GM18517 (cell line): ENCODE measurements at regions not wholly inside any gene's neighbourhood (a gene's known extent, or its start where the extent isn't known, plus 50 kb on each side); places are given as distances from the start of the nearest gene placed in this dataset.
"Not testable (repeated sequence)": the region's sequence is repeated elsewhere in the genome, so short reads cannot be mapped to it uniquely, and the experiment has no call there.

Experiments used
- ATAC-seq: cut with Tn5 transposase; IDR thresholded peaks from one replicate; pipeline ENCODE4 v1.9.1; 2021; ENCODE audit warnings: mild to moderate bottlenecking, moderate library complexity; ENCODE audit not compliant: unreplicated experiment

- peak; percentile 83 for ATAC-seq
These were observed 159.4 kb downstream of the POTEB start for GRCh38 chr15:21718108-21718507.

DNA sequence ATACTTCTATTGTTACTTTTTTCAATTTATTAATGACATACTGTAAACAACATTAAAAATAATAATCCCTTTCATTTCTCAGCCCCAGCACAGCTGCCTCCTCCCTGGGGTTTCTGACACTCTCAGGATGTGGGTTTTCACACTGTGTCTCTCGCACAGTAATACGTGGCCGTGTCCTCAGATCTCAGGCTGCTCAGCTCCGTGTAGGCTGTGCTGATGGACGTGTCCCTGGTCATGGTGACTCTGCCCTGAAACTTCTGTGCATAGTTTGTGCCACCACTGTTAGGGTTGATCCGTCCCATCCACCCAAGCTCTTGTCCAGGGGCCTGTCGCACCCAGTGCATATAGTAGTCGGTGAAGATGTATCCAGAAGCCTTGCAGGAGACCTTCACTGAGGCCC lies 159.9 kb downstream of the POTEB start:
- ATAC-seq: peak; percentile 41

DNA sequence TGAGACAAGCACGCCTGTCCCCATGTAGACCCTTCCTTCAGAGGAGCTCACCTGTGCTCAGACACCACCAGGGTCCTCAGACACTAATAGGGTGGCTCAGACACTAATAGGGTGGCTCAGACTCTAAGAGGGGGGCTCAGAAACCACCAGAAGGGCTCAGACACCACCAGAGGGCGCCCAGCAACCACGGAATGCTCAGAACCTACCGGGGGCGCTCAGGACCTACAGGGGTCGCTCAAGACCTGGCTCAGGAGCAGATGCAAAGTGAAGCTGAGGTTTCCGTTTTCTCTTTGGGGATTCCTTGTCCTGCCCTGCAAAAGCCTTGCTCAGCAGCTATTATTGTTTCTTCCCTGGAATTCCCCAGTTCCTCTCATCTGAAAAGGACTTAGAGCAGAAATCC lies 172.1 kb downstream of the POTEB start:
- not testable (repeated sequence) for ATAC-seq

DNA sequence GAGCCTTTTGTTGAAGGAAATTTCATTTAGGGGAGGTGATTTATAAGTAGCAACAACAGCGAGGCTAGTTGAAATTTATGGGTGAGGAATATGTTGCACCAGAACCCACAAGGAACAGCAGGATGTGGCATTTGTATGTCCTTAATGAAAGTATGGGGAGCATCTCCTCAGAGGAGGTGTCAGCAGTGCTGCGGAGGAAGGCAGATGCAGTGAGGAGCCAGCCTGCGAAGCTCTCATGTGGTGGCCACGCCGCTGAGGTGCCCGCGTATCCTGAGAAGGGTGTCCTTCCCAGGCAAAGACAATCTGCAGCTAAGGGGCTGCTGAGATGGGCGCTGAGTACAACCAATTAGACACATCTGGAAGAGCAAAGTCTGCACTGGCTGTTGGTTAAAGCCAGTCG lies 178.9 kb downstream of the POTEB start:
- ATAC-seq: not testable (repeated sequence)

- not testable (repeated sequence) for ATAC-seq
These were observed 182.4 kb downstream of the POTEB start for GRCh38 chr15:21695089-21695488.

DNA sequence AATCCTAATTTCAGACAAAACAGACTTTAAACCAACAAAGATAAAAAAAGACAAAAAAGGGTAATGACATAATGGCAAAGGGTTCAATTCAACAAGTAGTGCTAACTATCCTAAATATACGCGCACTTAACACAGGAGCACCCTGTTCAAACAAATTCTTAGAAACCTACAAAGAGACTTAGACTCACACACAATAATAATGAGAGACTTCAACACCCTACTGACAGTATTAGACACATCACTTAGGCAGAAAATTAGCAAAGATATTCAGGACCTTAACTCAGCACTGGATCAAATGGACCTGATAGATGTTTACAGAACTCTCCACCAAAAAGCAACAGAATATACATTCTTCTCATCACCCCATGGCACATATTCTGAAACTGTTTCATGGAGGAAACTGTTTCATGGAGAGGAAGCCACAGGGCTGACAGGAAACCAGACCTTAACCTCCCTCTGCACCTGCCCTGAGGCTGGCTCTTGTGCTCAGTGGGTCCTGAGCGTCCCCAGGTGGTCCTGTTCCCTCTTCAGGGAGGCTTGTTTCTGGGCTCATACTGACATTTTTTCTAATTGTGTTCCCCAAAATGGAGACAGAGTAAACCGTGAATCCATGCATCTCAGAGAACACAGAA lies 184.9 kb downstream of the POTEB start:
- not testable (repeated sequence) for ATAC-seq

DNA sequence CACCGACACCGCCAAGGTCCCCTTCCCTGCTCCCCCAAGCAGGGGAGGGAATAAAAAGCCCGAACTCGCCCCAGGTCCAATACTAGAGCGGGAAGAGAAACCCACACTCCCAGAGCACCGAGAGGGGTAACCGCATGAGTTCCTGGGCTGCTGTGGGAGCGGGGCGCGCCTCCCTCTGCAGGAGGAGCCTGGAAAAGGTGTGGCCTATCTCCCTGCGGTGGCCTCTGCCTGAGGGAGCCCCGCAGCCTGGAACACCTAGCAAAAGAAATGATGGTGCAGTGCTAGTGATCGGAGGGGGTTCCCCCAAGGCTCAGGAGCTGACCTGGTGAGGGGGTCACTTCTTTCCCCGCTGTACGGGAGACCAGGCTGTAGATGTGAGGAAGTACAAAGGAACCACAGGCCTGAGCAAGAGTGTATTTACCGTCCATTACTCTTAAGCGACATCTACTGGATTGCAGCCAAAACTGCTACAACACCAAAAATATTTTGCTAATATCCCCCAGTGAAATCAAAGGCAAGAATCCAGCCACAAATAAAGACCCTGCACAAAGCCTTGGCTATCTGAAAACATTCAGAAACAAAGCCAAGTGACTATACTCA lies 216.6 kb upstream of the POTEB3 start:
- ATAC-seq: peak; percentile 78

GRCh38 chr15:21656114-21656746 lies 215.9 kb upstream of the POTEB3 start:
- ATAC-seq: peak; percentile 21

GRCh38 chr15:21653707-21654106 lies 213.4 kb upstream of the POTEB3 start:
- not testable (repeated sequence) for ATAC-seq

DNA sequence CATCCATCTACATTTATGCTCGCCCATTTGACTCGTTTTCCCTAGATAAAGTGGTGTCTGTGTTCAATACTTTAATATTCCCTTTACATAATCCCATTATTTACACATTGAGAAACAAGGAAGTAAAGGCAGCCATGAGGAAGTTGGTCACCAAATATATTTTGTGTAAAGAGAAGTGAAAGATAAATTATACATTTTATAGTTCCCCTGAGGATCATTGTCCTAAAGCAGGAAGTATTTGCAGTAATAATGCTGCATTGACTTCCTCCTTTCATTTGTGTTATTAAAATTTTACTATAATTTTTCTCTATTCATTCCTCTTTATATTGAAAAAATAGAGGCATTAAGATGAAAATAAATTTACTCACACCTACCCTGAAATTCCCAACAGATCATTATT lies 198.5 kb upstream of the POTEB3 start:
- ATAC-seq: not testable (repeated sequence)

GRCh38 chr15:21626694-21627093 lies 186.4 kb upstream of the POTEB3 start:
- ATAC-seq: not testable (repeated sequence)

DNA sequence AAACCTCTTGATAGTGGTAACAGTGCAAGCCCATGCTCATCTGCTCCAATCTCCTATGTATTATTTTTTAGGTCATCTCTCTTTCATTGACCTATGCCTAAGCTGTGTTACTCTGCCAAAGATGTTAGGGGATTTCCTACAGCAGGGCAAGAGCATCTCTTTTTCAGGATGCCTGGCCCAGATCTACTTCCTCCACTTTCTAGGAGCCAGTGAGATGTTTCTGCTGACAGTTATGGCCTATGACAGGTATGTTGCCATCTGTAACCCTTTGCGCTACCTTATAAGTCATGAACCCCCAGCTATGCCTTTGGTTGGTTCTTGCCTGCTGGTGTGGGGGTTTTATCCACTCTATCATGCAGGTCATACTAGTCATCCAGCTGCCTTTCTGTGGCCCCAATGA lies 168.9 kb upstream of the POTEB3 start:
- ATAC-seq: not testable (repeated sequence)

DNA sequence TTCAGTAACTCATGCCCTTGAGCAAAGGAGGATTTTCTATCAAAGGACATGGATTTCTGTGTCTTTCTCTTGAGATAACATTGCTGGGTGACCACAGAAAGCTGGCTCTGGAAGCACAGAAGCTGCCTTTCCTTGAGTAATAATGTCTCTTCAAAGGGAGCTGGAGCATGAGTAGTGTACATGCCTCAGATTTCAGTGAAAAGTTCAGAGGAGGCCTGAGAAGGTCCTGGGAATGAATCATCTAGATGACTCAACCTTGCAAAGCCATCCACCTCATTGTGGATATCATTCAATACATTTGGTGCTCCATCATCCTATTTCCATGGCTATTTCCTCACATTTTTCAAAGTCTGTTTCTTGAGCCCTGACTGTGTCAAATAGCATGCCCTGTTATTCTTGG lies 125.1 kb upstream of the POTEB3 start:
- ATAC-seq: not testable (repeated sequence)

DNA sequence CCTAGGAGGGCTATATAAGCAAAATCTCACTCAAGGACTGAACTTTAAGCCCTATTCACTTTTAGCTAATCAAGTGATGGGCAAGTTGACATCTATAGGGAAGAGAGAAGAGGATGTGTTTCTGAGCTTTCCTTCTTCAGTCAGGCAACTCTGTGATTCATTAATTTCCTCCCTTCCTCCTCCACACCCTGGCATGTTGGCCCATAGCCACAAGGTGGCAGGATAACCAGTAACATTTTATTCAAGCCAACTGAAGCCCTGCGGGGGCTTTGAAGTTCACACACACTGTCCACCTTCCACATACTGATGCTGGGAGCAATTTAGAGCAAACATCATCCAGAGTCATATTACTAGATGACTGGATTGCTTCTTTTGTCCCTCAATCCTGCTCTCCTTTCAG lies 111.5 kb upstream of the POTEB3 start:
- peak; percentile 78 for ATAC-seq

- ATAC-seq: not testable (repeated sequence)
These were observed 106.0 kb upstream of the POTEB3 start for GRCh38 chr15:21546182-21546903.

DNA sequence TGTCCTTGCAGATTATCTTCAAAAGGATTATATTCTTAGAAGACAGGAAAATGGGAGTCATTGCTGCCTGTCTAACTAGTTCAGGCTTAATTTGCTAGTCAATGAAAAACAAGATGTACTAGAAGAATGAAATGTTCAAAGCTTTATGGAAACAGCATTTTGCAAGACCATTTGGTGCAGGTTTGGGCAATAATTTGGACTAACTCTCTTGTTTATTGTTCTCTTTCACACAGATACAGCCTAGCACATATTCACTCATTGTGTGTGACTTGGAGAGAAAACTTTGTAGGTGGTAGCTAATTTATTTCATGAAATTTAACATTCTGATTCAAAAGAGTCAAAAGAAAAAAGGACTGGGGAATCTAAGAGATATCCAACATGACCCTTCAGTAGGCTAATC lies 92.5 kb upstream of the POTEB3 start:
- ATAC-seq: not testable (repeated sequence)

DNA sequence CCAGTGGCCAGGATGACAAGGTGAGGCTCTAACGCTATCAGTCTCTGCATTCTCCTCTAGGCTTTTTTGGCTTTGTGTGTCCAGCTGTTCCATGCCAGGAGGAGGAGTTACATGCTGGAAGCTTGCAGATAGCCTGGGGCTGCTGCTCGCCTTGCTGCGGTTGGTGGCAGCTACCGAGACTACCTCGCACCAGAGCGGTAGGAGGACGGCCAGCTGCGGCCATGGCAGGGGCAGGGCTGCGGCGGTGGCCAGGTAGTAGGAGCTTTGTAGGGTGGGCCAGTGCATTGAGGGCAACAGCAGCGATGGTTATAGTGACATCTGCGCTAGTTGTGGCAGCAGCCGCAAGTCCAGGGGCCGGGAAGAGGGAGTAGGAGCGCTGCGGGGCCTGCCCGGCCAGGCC lies 75.9 kb upstream of the POTEB3 start:
- not testable (repeated sequence) for ATAC-seq

DNA sequence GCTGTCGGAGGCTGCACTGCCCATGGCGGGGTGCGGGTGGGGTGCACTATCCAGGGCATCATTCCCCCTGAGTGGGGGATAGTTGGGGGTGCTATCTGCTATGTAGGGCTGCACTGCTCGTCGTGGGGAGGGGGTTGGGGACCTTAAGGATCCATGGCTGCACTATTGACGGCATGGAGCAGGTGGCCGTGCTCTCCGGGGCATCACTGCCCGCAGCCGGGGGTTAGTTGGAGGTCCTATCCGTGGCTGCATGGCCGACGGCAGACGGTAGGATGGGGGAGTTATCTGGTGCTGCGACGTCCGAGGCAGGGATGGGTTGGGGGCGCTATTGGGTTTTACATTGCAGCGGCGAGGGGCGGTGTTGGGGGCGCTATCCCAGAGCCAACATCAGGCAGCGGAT lies 75.0 kb upstream of the POTEB3 start:
- not testable (repeated sequence) for ATAC-seq

DNA sequence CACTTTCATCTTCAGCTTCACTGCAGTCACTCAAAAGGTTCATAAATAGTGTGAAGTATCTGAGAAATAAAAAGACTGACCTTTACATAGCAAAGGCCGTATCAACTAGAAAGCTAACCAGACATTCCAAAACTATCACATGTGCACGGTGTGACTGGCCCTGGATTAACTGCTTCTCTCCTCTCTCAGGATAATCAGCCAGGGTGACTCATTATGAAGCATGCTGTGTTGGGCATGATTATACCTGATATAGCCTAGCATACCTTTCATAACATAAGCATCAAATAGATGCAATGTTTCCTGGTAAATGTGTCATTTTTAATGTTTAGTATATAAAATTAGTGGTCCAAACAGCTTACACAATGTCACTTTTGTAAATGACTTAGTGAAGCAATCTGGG lies 62.7 kb upstream of the POTEB3 start:
- ATAC-seq: not testable (repeated sequence)
